Glutamatergic neuron (in vitro differentiated cells): ENCODE measurements at regions not wholly inside any gene's neighbourhood (a gene's known extent, or its start where the extent isn't known, plus 50 kb on each side); places are given as distances from the start of the nearest gene placed in this dataset.
"Not testable (repeated sequence)": the region's sequence is repeated elsewhere in the genome, so short reads cannot be mapped to it uniquely, and the experiment has no call there.

Experiments used
- DNase-seq: peaks from one replicate; pipeline ENCODE4 v3.0.0; 2022
- H3K27ac Mint-ChIP-seq: one replicate; pipeline ENCODE4 v1.8.0; 2020; ENCODE audit warnings: mild to moderate bottlenecking, mixed read lengths, inconsistent platforms; ENCODE audit not compliant: unreplicated experiment
- H3K27me3 Mint-ChIP-seq: one replicate; pipeline ENCODE4 v1.8.0; 2020; ENCODE audit warnings: mild to moderate bottlenecking, moderate library complexity, mixed read lengths, inconsistent platforms; ENCODE audit not compliant: unreplicated experiment
- H3K36me3 Mint-ChIP-seq: one replicate; pipeline ENCODE4 v1.8.0; 2020; ENCODE audit warnings: mild to moderate bottlenecking, mixed read lengths, inconsistent platforms; ENCODE audit not compliant: unreplicated experiment
- H3K4me1 Mint-ChIP-seq: one replicate; pipeline ENCODE4 v1.8.0; 2020; ENCODE audit warnings: mild to moderate bottlenecking, low read depth, mixed read lengths, inconsistent platforms; ENCODE audit not compliant: unreplicated experiment
- H3K4me3 Mint-ChIP-seq: one replicate; pipeline ENCODE4 v1.8.0; 2020; ENCODE audit warnings: mild to moderate bottlenecking, mixed read lengths, inconsistent platforms; ENCODE audit not compliant: unreplicated experiment
- H3K9me3 Mint-ChIP-seq: one replicate; pipeline ENCODE4 v1.8.0; 2020; ENCODE audit warnings: mild to moderate bottlenecking, moderate library complexity, mixed read lengths, inconsistent platforms; ENCODE audit not compliant: unreplicated experiment
- CTCF ChIP-seq: fragments of 200-600 bp; sonication (generic); IDR thresholded peaks from one replicate; pipeline ENCODE4 v1.5.0; 2021; ENCODE audit not compliant: partially characterized antibody, unreplicated experiment

- no peak overlapping the region for H3K27ac Mint-ChIP-seq
- no peaks in the 10 kb centered on the region for H3K36me3 Mint-ChIP-seq
- no peak for TF ChIP-seq CTCF
- H3K4me1 Mint-ChIP-seq, result peaks cover 1% of the 10 kb centered on the region
- H3K27me3 Mint-ChIP-seq, result no peaks in the 10 kb centered on the region
- no peaks in the 10 kb centered on the region for H3K9me3 Mint-ChIP-seq
- DNase-seq, result no peak
- no peak overlapping the region for H3K4me3 Mint-ChIP-seq
Observed at GRCh38 chr1:198959032-198959431, 320.2 kb downstream of the PTPRC start.

GRCh38 chr1:198959676-198960075, 320.8 kb downstream of the PTPRC start:
- Mint-ChIP-seq H3K4me1 (peaks cover 1% of the 10 kb centered on the region), H3K9me3 (no peaks in the 10 kb centered on the region), H3K4me3 (no peak overlapping the region), H3K36me3 (no peaks in the 10 kb centered on the region), H3K27ac (no peak overlapping the region), H3K27me3 (no peaks in the 10 kb centered on the region)
- no peak for TF ChIP-seq CTCF
- no peak for DNase-seq

GRCh38 chr1:198963796-198964195, 325.0 kb downstream of the PTPRC start:
- H3K9me3 Mint-ChIP-seq, H3K27me3 Mint-ChIP-seq, H3K4me3 Mint-ChIP-seq, H3K27ac Mint-ChIP-seq, DNase-seq, H3K36me3 Mint-ChIP-seq, H3K4me1 Mint-ChIP-seq: not testable (repeated sequence)

- Mint-ChIP-seq H3K27me3 (no peaks in the 10 kb centered on the region), H3K36me3 (no peaks in the 10 kb centered on the region), H3K4me1 (no peaks in the 10 kb centered on the region), H3K27ac (no peak overlapping the region), H3K9me3 (no peaks in the 10 kb centered on the region), H3K4me3 (no peak overlapping the region)
- no peak for TF ChIP-seq CTCF
- no peak for DNase-seq
Observed at GRCh38 chr1:198966519-198966918, 327.7 kb downstream of the PTPRC start.

GRCh38 chr1:198967566-198967965, 328.7 kb downstream of the PTPRC start:
- Mint-ChIP-seq H3K36me3 (no peaks in the 10 kb centered on the region), H3K4me3 (no peak overlapping the region), H3K27me3 (no peaks in the 10 kb centered on the region), H3K4me1 (no peaks in the 10 kb centered on the region), H3K27ac (no peak overlapping the region), H3K9me3 (no peaks in the 10 kb centered on the region)
- no peak for TF ChIP-seq CTCF
- no peak for DNase-seq

- no peak overlapping the region for H3K4me3 Mint-ChIP-seq
- no peaks in the 10 kb centered on the region for H3K4me1 Mint-ChIP-seq
- no peak for TF ChIP-seq CTCF
- H3K27ac Mint-ChIP-seq, result no peak overlapping the region
- no peaks in the 10 kb centered on the region for H3K27me3 Mint-ChIP-seq
- no peaks in the 10 kb centered on the region for H3K36me3 Mint-ChIP-seq
- no peak for DNase-seq
- H3K9me3 Mint-ChIP-seq, result no peaks in the 10 kb centered on the region
Observed at GRCh38 chr1:198968866-198969265, 330.0 kb downstream of the PTPRC start.
